Upper lobe of left lung (tissue), 4 donors: ENCODE measurements at regions not wholly inside any gene's neighbourhood (a gene's known extent, or its start where the extent isn't known, plus 50 kb on each side); places are given as distances from the start of the nearest gene placed in this dataset.

Source experiments
- CTCF ChIP-seq, 6 experiments: fragments of 450-650 bp in 4 of 6; fragments of 200-600 bp in 2 of 6; sonication (generic) in 2 of 6; IDR thresholded peaks; one replicate each; pipeline ENCODE4 v1.5.1; 2016 to 2019; ENCODE audit warnings: antibody characterized with exemption in 6 of 6
- POLR2A ChIP-seq, 4 donors: fragments of 450-650 bp; IDR thresholded peaks; one replicate each; pipeline ENCODE4 v1.5.1; 2016 to 2017; ENCODE audit warnings: antibody characterized with exemption in 4 of 4, mild to moderate bottlenecking in 2 of 4
- POLR2AphosphoS5 ChIP-seq, 2 donors: sonication (generic); formaldehyde crosslinking; IDR thresholded peaks; one replicate each; pipeline ENCODE4 v1.5.1; 2017; ENCODE audit warnings: antibody characterized with exemption in 2 of 2

- TF ChIP-seq CTCF (IDR thresholded peaks at IDR 0.05) (no peak), POLR2AphosphoS5 (IDR thresholded peaks at IDR 0.05) (no peak), POLR2A (IDR thresholded peaks at IDR 0.05) (no peak)
These were observed 1888.8 kb upstream of the PCDH20 start for GRCh38 chr13:63304497-63304896.
